Astrocyte of the spinal cord (primary cell): ENCODE measurements at regions not wholly inside any gene's neighbourhood (a gene's known extent, or its start where the extent isn't known, plus 50 kb on each side); places are given as distances from the start of the nearest gene placed in this dataset.
"Not testable (repeated sequence)": the region's sequence is repeated elsewhere in the genome, so short reads cannot be mapped to it uniquely, and the experiment has no call there.

Source experiments
- DNase-seq: peaks from one replicate; pipeline ENCODE4 v3.0.0; 2011; ENCODE audit warnings: low read depth, low spot score
- H3K4me3 ChIP-seq: 2 replicates; pipeline ENCODE4 v1.5.1; 2011; ENCODE audit warnings: low read depth, mild to moderate bottlenecking, low read length, moderate library complexity
- in situ Hi-C: cut with HindIII; loops from 2 replicates; pipeline ENCODE4 v1.10.0; 2017; ENCODE audit warnings: low sequenced_read_pairs

DNA sequence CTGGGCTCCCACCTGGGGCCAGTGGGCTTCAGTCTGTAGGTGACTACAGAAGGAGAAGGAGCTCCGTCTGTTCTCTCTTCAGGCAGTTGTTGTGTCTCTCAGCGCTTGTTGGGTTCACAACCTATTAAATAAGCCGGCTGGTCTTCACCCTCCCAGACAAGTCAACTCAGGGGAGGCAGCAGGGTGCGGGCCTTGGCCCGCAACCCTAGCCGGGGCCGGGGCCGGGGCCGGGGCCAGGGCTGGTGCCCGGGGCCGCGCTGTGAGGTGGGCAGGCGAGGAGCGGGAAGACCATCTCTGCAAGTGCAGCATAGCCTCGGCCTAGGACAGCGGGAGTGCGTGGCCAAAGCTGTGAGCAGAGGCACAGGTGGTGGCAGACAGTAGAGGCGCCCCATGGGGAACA, 95.1 kb upstream of the PTPN20 start:
- H3K4me3 ChIP-seq, DNase-seq, in situ Hi-C loops: not testable (repeated sequence)

DNA sequence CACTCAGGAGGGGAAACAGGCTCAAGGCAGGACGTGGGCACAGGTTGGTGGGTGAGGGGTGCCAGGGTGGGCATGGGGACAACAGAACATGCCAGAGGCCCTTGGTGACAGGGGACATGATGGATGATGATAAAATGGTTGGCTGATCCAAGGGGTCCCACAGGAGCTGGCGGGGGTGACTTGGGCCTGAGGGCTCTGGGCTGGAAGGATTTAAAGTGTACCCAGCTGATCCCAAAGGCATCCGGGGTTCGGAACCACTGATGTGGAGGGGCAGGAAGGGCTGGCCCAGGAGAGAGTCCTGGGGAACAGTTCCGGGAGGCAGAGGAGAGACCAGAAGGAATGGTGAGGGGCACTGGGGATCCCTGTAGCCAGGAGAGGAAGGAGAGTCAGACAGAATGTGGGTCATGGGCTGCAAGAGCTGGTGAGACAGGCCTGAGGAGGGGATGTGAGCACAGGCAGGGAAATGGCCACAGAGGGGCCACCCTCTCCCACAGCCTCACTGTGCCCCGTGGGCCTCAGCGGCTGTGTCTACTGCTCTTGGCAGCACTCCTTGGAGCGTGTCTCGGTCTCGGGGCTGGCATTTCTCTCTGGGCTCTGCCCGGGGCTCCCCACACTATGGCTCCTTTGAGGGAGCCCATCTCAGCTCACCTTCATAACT, 70.7 kb upstream of the PTPN20 start:
- in situ Hi-C loops, DNase-seq: not testable (repeated sequence)

DNA sequence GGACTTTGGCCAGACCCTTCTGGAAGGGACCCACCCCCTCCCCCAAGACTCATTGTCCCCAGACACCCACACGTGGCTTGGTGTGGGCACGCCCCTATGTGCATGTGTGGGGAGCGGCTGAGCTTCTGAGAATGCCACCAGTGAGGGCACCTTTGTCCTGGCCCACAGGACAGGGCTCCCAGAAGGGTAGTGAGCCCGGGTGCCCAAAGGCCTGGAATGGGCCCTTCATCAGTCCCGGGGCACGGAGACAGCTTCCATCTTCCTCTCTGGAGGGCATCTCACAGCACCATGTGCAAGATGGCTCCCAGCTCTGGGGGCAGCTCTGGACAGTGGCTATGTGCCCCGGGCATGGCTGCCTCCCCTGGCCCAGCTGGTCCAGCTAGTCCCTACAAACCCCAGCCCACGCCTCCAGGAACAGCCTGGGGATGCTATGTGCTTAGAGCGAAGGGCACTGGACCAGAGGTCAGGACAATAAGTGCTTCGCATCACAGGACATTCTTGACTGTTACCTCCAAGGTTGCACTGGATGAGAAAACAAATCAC, 70.1 kb upstream of the PTPN20 start:
- H3K4me3 ChIP-seq, DNase-seq, in situ Hi-C loops: not testable (repeated sequence)

More for the DNA sequence above, 70.7 kb upstream of the PTPN20 start:
- not testable (repeated sequence) for H3K4me3 ChIP-seq

DNA sequence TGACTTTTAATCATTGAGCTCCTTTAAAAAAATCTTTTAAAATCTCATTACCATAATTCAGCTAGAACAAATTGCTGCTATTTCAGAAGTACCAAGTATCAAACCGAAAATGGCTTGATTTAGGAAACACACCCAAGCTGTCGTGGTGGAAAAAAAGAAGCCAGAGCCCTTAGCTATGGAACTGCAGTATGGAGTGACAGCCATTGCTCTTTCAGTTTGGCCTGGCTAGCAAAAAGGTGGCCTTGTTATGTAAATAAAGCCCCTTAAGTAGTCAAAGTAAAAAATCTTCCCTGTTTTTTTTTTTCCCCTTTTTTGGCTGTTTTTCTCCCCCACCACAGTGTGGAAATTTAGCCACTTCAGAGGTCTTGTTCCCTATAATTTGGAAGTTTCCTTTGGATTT, 66.0 kb upstream of the PTPN20 start:
- in situ Hi-C loops, H3K4me3 ChIP-seq, DNase-seq: not testable (repeated sequence)

DNA sequence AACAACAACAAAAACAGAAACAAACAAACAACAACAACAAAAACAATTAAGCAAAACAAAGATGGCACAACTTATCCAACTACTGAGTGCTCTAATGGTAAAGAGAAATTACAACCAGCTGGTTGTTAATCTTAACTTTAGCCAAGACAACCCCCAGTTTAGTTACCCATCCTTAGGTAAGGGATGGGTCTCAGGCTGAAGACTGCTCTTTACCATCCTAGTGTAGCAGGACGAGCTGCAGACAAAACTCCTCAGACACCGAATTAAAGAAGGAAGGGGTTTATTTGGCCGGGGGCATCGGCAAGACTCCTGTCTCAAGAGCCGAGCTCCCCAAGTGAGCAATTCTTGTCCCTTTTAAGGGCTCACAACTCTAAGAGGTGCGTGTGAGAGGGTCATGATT, 65.6 kb upstream of the PTPN20 start:
- DNase-seq, in situ Hi-C loops, H3K4me3 ChIP-seq: not testable (repeated sequence)

DNA sequence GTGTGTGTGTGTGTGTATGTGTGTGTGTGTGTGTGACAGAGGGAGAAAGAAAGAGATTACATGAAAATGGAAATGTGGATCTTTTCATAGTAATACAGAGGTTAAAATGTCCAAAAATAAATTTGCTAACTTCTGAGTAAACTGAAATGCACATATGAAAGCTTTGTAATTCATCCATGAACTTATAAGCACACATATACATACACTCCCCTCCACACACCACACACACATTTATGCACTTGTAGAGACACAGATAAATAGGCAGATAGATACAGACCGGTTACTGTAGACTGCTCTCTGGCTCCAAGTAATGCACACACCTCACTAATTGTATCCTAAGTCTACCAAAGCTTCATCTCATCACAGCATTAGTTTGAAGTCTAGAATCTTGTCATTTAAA, 50.5 kb upstream of the PTPN20 start:
- DNase-seq, H3K4me3 ChIP-seq, in situ Hi-C loops: not testable (repeated sequence)
